Mesenchymal stem cell (in vitro differentiated cells and primary cell): ENCODE measurements at regions not wholly inside any gene's neighbourhood (a gene's known extent, or its start where the extent isn't known, plus 50 kb on each side); places are given as distances from the start of the nearest gene placed in this dataset.

Experiments used
- DNase-seq: peaks from one replicate; pipeline ENCODE4 v3.0.0-alpha.2; 2013
- H2AFZ ChIP-seq: one replicate; pipeline ENCODE4 v1.6.1; 2013; ENCODE audit warnings: low read depth, mild to moderate bottlenecking, control low read depth, inconsistent platforms, low read length, moderate library complexity
- H2AK5ac ChIP-seq: 2 replicates; pipeline ENCODE4 v1.6.1; 2013; ENCODE audit warnings: low read length, moderate library complexity, mild to moderate bottlenecking, inconsistent platforms; ENCODE audit not compliant: severe bottlenecking
- H2BK120ac ChIP-seq: one replicate; pipeline ENCODE4 v1.6.1; 2013; ENCODE audit warnings: low read depth, mild to moderate bottlenecking, inconsistent platforms, low read length, moderate library complexity
- H2BK12ac ChIP-seq, 2 experiments: one replicate each; pipeline ENCODE4 v1.6.1; 2013; ENCODE audit warnings: inconsistent platforms in 2 of 2, low read length in 2 of 2, mild to moderate bottlenecking in 2 of 2, moderate library complexity in 2 of 2, control low read depth in 1 of 2
- H2BK15ac ChIP-seq: one replicate; pipeline ENCODE4 v1.6.1; 2013; ENCODE audit warnings: mild to moderate bottlenecking, low read depth, inconsistent platforms; ENCODE audit not compliant: poor library complexity, severe bottlenecking
- H2BK5ac ChIP-seq: 2 replicates; pipeline ENCODE4 v1.6.1; 2013; ENCODE audit warnings: low read depth, mild to moderate bottlenecking, low read length, control low read depth, inconsistent platforms; ENCODE audit not compliant: poor library complexity, severe bottlenecking
- H3K14ac ChIP-seq, 2 experiments: one replicate each; pipeline ENCODE4 v1.6.1; 2013; ENCODE audit warnings: inconsistent platforms in 2 of 2, low read length in 2 of 2, control low read depth in 1 of 2, mild to moderate bottlenecking in 1 of 2, moderate library complexity in 1 of 2
- H3K18ac ChIP-seq, 2 experiments: one replicate each; pipeline ENCODE4 v1.6.1; 2013; ENCODE audit warnings: inconsistent platforms in 2 of 2, low read length in 2 of 2, control low read depth in 1 of 2, low read depth in 1 of 2, mild to moderate bottlenecking in 1 of 2
- H3K23ac ChIP-seq, 2 experiments: one replicate each; pipeline ENCODE4 v1.6.1; 2013; ENCODE audit warnings: inconsistent platforms in 2 of 2, low read length in 2 of 2, mild to moderate bottlenecking in 2 of 2, moderate library complexity in 2 of 2, control low read depth in 1 of 2
- H3K27ac ChIP-seq: 2 replicates; pipeline ENCODE4 v1.5.1; 2013; ENCODE audit warnings: mild to moderate bottlenecking, moderate library complexity, low read length, control low read depth, inconsistent platforms; ENCODE audit not compliant: poor library complexity, severe bottlenecking
- H3K27me3 ChIP-seq, 2 experiments: 2 replicates each; pipeline versions ENCODE4 v1.6.1 to v1.7.0; 2013; ENCODE audit warnings: low read length in 2 of 2, mild to moderate bottlenecking in 2 of 2, moderate library complexity in 2 of 2, control low read depth in 1 of 2, inconsistent platforms in 1 of 2; ENCODE audit not compliant: control insufficient read depth in 1 of 2, insufficient read depth in 1 of 2
- H3K36me3 ChIP-seq, 2 experiments: 2 replicates each; pipeline versions ENCODE4 v1.6.1 to v1.7.0; 2013; ENCODE audit warnings: low read length in 2 of 2, control low read depth in 1 of 2, inconsistent platforms in 1 of 2, low read depth in 1 of 2, mild to moderate bottlenecking in 1 of 2; ENCODE audit not compliant: insufficient read depth in 2 of 2, control insufficient read depth in 1 of 2
- H3K4ac ChIP-seq, 2 experiments: one replicate each; pipeline ENCODE4 v1.6.1; 2013; ENCODE audit warnings: inconsistent platforms in 2 of 2, low read length in 2 of 2, mild to moderate bottlenecking in 2 of 2, moderate library complexity in 2 of 2, control low read depth in 1 of 2, low read depth in 1 of 2
- H3K4me1 ChIP-seq: 2 replicates; pipeline ENCODE4 v1.6.1; 2013; ENCODE audit warnings: low read depth, low read length, control low read depth; ENCODE audit not compliant: control insufficient read depth, insufficient read depth
- H3K4me2 ChIP-seq: 2 replicates; pipeline ENCODE4 v1.6.1; 2013; ENCODE audit warnings: low read length, mild to moderate bottlenecking, inconsistent platforms; ENCODE audit not compliant: poor library complexity, severe bottlenecking
- H3K4me3 ChIP-seq, 2 experiments: 2 replicates each; pipeline versions ENCODE4 v1.5.1 to v1.7.0; 2013; ENCODE audit warnings: low read length in 2 of 2, mild to moderate bottlenecking in 2 of 2, control low read depth in 1 of 2, low read depth in 1 of 2; ENCODE audit not compliant: insufficient read depth in 1 of 2
- H3K79me1 ChIP-seq: replicated peaks from 2 replicates; pipeline ENCODE4 v1.6.1; 2013; ENCODE audit warnings: mild to moderate bottlenecking, control low read depth, low read length, inconsistent platforms; ENCODE audit not compliant: poor library complexity, severe bottlenecking
- H3K9ac ChIP-seq: 2 replicates; pipeline ENCODE4 v1.7.0; 2013; ENCODE audit warnings: mild to moderate bottlenecking, low read length, moderate library complexity
- H3K9me3 ChIP-seq: 2 replicates; pipeline ENCODE4 v1.7.0; 2013; ENCODE audit warnings: mild to moderate bottlenecking, low read length; ENCODE audit not compliant: control insufficient read depth
- H4K8ac ChIP-seq: one replicate; pipeline ENCODE4 v1.6.1; 2013; ENCODE audit warnings: inconsistent platforms, mild to moderate bottlenecking, low read length, moderate library complexity
- H4K91ac ChIP-seq: one replicate; pipeline ENCODE4 v1.6.1; 2013; ENCODE audit warnings: mild to moderate bottlenecking, low read length, inconsistent platforms
- WGBS: methylation state at CpG from one replicate; pipeline ENCODE4 v1.1.7; 2013; ENCODE audit warnings: mixed read lengths; 5-methylcytosine and 5-hydroxymethylcytosine counted together

GRCh38 chr13:63409791-63410351 lies 1994.2 kb upstream of the PCDH20 start:
- Histone ChIP-seq H2BK5ac (no peak overlapping the region), H3K36me3 (no peaks in the 10 kb centered on the region), H3K23ac (no peak overlapping the region), H4K8ac (no peak overlapping the region), H3K9ac (no peak overlapping the region), H2AK5ac (no peak overlapping the region), H3K79me1 (no peaks in the 10 kb centered on the region), H3K4me1 (no peaks in the 10 kb centered on the region), H3K9me3 (no peaks in the 10 kb centered on the region), H3K14ac (no peak overlapping the region), H3K18ac (no peak overlapping the region), H3K4me2 (no peak overlapping the region), H3K27me3 (no peaks in the 10 kb centered on the region), H2BK120ac (no peak overlapping the region), H2BK15ac (no peak overlapping the region), H2BK12ac (no peak overlapping the region), H2AFZ (no peak overlapping the region), H4K91ac (no peak overlapping the region), H3K27ac (no peak overlapping the region), H3K4me3 (no peak overlapping the region), H3K4ac (no peak overlapping the region)
- DNase-seq, result no peak
- 96% methylated on average over 2 of the region's 7 CpGs for WGBS

- Histone ChIP-seq H2AK5ac (no peak overlapping the region), H2BK5ac (no peak overlapping the region), H2BK120ac (no peak overlapping the region), H3K14ac (no peak overlapping the region), H2BK12ac (no peak overlapping the region), H3K9ac (peak overlapping the region; percentile 73), H3K18ac (no peak overlapping the region), H3K79me1 (no peaks in the 10 kb centered on the region), H3K4me2 (no peak overlapping the region), H3K9me3 (no peaks in the 10 kb centered on the region), H4K91ac (no peak overlapping the region), H2AFZ (no peak overlapping the region), H3K4me1 (no peaks in the 10 kb centered on the region), H3K27ac (peak overlapping the region; percentile 19), H4K8ac (no peak overlapping the region), H3K23ac (no peak overlapping the region), H3K4me3 (peak overlapping the region in 1 of 2 experiments; percentile 16), H3K4ac (no peak overlapping the region), H2BK15ac (no peak overlapping the region), H3K27me3 (no peaks in the 10 kb centered on the region), H3K36me3 (no peaks in the 10 kb centered on the region)
- WGBS, result 82% methylated on average over 2 of the region's 4 CpGs
- DNase-seq, result peak; percentile 11
Observed at GRCh38 chr13:63408331-63409189, 1992.9 kb upstream of the PCDH20 start.

GRCh38 chr13:63403733-63404132 lies 1988.1 kb upstream of the PCDH20 start:
- H2BK120ac ChIP-seq, result no peak overlapping the region
- no peak overlapping the region for H2BK12ac ChIP-seq
- DNase-seq, result no peak
- H3K4me3 ChIP-seq, result no peak overlapping the region
- H3K79me1 ChIP-seq, result no peaks in the 10 kb centered on the region
- no peak overlapping the region for H3K23ac ChIP-seq
- H3K4me1 ChIP-seq, result no peaks in the 10 kb centered on the region
- H2BK15ac ChIP-seq, result no peak overlapping the region
- no peaks in the 10 kb centered on the region for H3K9me3 ChIP-seq
- no peak overlapping the region for H2AK5ac ChIP-seq
- no peak overlapping the region for H2BK5ac ChIP-seq
- H3K9ac ChIP-seq, result no peak overlapping the region
- no peak overlapping the region for H4K91ac ChIP-seq
- H3K14ac ChIP-seq, result no peak overlapping the region
- no peak overlapping the region for H3K4me2 ChIP-seq
- no peaks in the 10 kb centered on the region for H3K36me3 ChIP-seq
- H3K18ac ChIP-seq, result no peak overlapping the region
- H3K4ac ChIP-seq, result no peak overlapping the region
- no peaks in the 10 kb centered on the region for H3K27me3 ChIP-seq
- H2AFZ ChIP-seq, result peak overlapping the region; percentile 14
- H3K27ac ChIP-seq, result no peak overlapping the region
- H4K8ac ChIP-seq, result no peak overlapping the region

GRCh38 chr13:63396746-63397145 lies 1981.1 kb upstream of the PCDH20 start:
- Histone ChIP-seq H3K79me1 (no peaks in the 10 kb centered on the region), H3K23ac (no peak overlapping the region), H4K8ac (no peak overlapping the region), H3K27ac (no peak overlapping the region), H3K14ac (no peak overlapping the region), H2BK120ac (no peak overlapping the region), H3K4me3 (no peak overlapping the region), H2BK15ac (no peak overlapping the region), H2BK5ac (no peak overlapping the region), H2AFZ (no peak overlapping the region), H3K4ac (no peak overlapping the region), H4K91ac (no peak overlapping the region), H3K4me2 (no peak overlapping the region), H3K4me1 (no peaks in the 10 kb centered on the region), H3K9me3 (no peaks in the 10 kb centered on the region), H3K27me3 (no peaks in the 10 kb centered on the region), H2AK5ac (no peak overlapping the region), H2BK12ac (no peak overlapping the region), H3K36me3 (no peaks in the 10 kb centered on the region), H3K9ac (no peak overlapping the region), H3K18ac (no peak overlapping the region)
- 95% methylated on average over 9 of the region's 9 CpGs for WGBS
- DNase-seq, result no peak
